Endothelial cell of umbilical vein (primary cell): ENCODE measurements at regions not wholly inside any gene's neighbourhood (a gene's known extent, or its start where the extent isn't known, plus 50 kb on each side); places are given as distances from the start of the nearest gene placed in this dataset.

Experiments
- BruUV-seq: library from RNA; stranded (reverse); fragments of 400-500 nt; replicated peaks from 2 replicates; lab custom pipeline; 2021; lab: Mats Ljungman, UMichigan
- CTCF ChIA-PET: fragments of 300-600, 350-600 bp; sonication (Branson Sonifier 250); formaldehyde crosslinking; loops from one replicate; lab custom pipeline; 2021; ENCODE audit warnings: antibody characterized with exemption, inconsistent platforms; lab: Charles Lee
- POLR2A ChIA-PET: fragments of 300-600, 350-600 bp; sonication (Branson Sonifier 250); formaldehyde crosslinking; loops from one replicate; lab custom pipeline; 2021; ENCODE audit warnings: antibody characterized with exemption, inconsistent platforms; lab: Charles Lee
- DNase-seq: peaks from one replicate; pipeline ENCODE4 v3.0.0-alpha.2; 2011; ENCODE audit warnings: low read depth, low spot score
- FAIRE-seq: peaks from 2 replicates; lab custom pipeline; 2011; peaks lifted over from hg19 to GRCh38; lab: Jason Lieb, UNC
- H2AFZ ChIP-seq: 2 replicates; pipeline ENCODE4 v1.6.0; 2012; ENCODE audit warnings: low read depth, low read length, control low read depth, inconsistent platforms
- H3K27ac ChIP-seq: 2 replicates; pipeline ENCODE4 v1.5.1; 2011; ENCODE audit warnings: low read depth, mild to moderate bottlenecking, control low read depth, low read length, moderate library complexity; ENCODE audit not compliant: insufficient read depth
- H3K27me3 ChIP-seq, 2 experiments: 2 replicates each; pipeline versions ENCODE4 v1.6.0 to v1.6.1; 2011; ENCODE audit warnings: low read length in 2 of 2, mixed read lengths in 1 of 2; ENCODE audit not compliant: control insufficient read depth in 2 of 2, insufficient read depth in 2 of 2
- H3K36me3 ChIP-seq, 2 experiments: 2 replicates in 1 of 2; 3 replicates in 1 of 2; pipeline ENCODE4 v1.5.1; 2011; ENCODE audit warnings: low read length in 2 of 2, mild to moderate bottlenecking in 1 of 2, moderate library complexity in 1 of 2; ENCODE audit not compliant: control insufficient read depth in 2 of 2, insufficient read depth in 2 of 2; ENCODE audit errors: extremely low read depth in 1 of 2
- H3K4me1 ChIP-seq: 3 replicates; pipeline ENCODE4 v1.5.1; 2011; ENCODE audit warnings: mild to moderate bottlenecking, low read length; ENCODE audit not compliant: control insufficient read depth, insufficient read depth; ENCODE audit errors: extremely low read depth
- H3K4me2 ChIP-seq: 2 replicates; pipeline ENCODE4 v1.6.1; 2011; ENCODE audit warnings: low read length, control low read depth, mixed read lengths; ENCODE audit not compliant: insufficient read depth
- H3K4me3 ChIP-seq, 3 experiments: fragments of 200-600 bp in 1 of 3; sonication (generic), shearing (Covaris generic) in 1 of 3; replicated peaks in 1 of 3; 2 replicates each; pipeline ENCODE4 v1.5.1; 2011 to 2016; ENCODE audit warnings: control low read depth in 3 of 3, low read length in 3 of 3, mild to moderate bottlenecking in 2 of 3, inconsistent platforms in 1 of 3, low read depth in 1 of 3, moderate library complexity in 1 of 3; ENCODE audit not compliant: insufficient read depth in 1 of 3
- H3K79me2 ChIP-seq: 2 replicates; pipeline ENCODE4 v1.6.0; 2012; ENCODE audit warnings: low read length, inconsistent platforms; ENCODE audit not compliant: control insufficient read depth, insufficient read depth
- H3K9ac ChIP-seq: replicated peaks from 2 replicates; pipeline ENCODE3; 2011; ENCODE audit warnings: low read length, control low read depth; ENCODE audit not compliant: insufficient read depth; ENCODE audit errors: extremely low read depth
- H3K9me1 ChIP-seq: replicated peaks from 3 replicates; pipeline ENCODE4 v1.6.0; 2011; ENCODE audit warnings: mild to moderate bottlenecking, low read length; ENCODE audit not compliant: control insufficient read depth, insufficient read depth; ENCODE audit errors: extremely low read depth
- H3K9me3 ChIP-seq: replicated peaks from 2 replicates; pipeline ENCODE4 v1.5.1; 2012; ENCODE audit warnings: low read length, inconsistent platforms; ENCODE audit not compliant: control insufficient read depth, insufficient read depth
- H4K20me1 ChIP-seq: replicated peaks from 2 replicates; pipeline ENCODE3; 2011; ENCODE audit warnings: mild to moderate bottlenecking, low read length; ENCODE audit not compliant: control insufficient read depth, insufficient read depth; ENCODE audit errors: extremely low read depth
- CTCF ChIP-seq, 2 donors: IDR thresholded peaks; 1 replicate in 1 of 2; 2 replicates in 1 of 2; pipeline ENCODE4 v1.5.1; 2011; ENCODE audit warnings: low read length in 2 of 2, mild to moderate bottlenecking in 2 of 2, moderate library complexity in 2 of 2, control low read depth in 1 of 2, inconsistent platforms in 1 of 2, low read depth in 1 of 2; ENCODE audit not compliant: insufficient read depth in 1 of 2; ENCODE audit errors: extremely low read depth in 1 of 2
- EZH2 ChIP-seq: IDR thresholded peaks from 2 replicates; pipeline ENCODE4 v1.6.1; 2012; ENCODE audit warnings: borderline replicate concordance, low read depth, mild to moderate bottlenecking, moderate library complexity, low read length, inconsistent platforms; ENCODE audit not compliant: severe bottlenecking
- FOS ChIP-seq: IDR thresholded peaks from 2 replicates; pipeline ENCODE4 v1.6.1; 2011; ENCODE audit warnings: mild to moderate bottlenecking, low read length, moderate library complexity, borderline replicate concordance; ENCODE audit not compliant: insufficient read depth
- GATA2 ChIP-seq: IDR thresholded peaks from 2 replicates; pipeline ENCODE4 v1.7.0; 2011; ENCODE audit warnings: low read depth, mild to moderate bottlenecking, moderate library complexity, mixed read lengths, low read length; ENCODE audit not compliant: insufficient read length, insufficient read depth
- JUN ChIP-seq: IDR thresholded peaks from 2 replicates; pipeline ENCODE4 v1.6.1; 2011; ENCODE audit warnings: borderline replicate concordance, low read depth; ENCODE audit not compliant: insufficient read length, insufficient read depth
- MAX ChIP-seq: IDR thresholded peaks from 2 replicates; pipeline ENCODE4 v1.6.1; 2011; ENCODE audit not compliant: insufficient read depth, insufficient read length
- MYC ChIP-seq: IDR thresholded peaks from one replicate; pipeline ENCODE4 v1.6.1; 2011; ENCODE audit warnings: mild to moderate bottlenecking, low read depth, low read length
- POLR2A ChIP-seq: IDR thresholded peaks from 2 replicates; pipeline ENCODE4 v1.6.1; 2012; ENCODE audit warnings: low read depth, mild to moderate bottlenecking, control low read depth, low read length
- POLR2AphosphoS5 ChIP-seq: IDR thresholded peaks from 2 replicates; pipeline ENCODE4 v1.6.1; 2012; ENCODE audit warnings: low read depth, mild to moderate bottlenecking, control low read depth, low read length, moderate library complexity; ENCODE audit not compliant: insufficient read depth
- dilution Hi-C: fragments of 300-500 bp; cut with MboI; formaldehyde crosslinking; loops from one replicate; pipeline ENCODE4 v1.15.0; 2019; ENCODE audit warnings: low sequenced_read_pairs; ENCODE audit not compliant: extremely low pct_ligation_motif_present
- intact Hi-C: fragments of 100-400 bp; cut with micrococcal nuclease; formaldehyde crosslinking; loops from one replicate; pipeline ENCODE4 v1.10.0; 2022

GRCh38 chr1:9440763-9441194 is 98.5 kb upstream of the SLC25A33 start:
- Histone ChIP-seq H3K27me3 (no peaks in the 10 kb centered on the region), H2AFZ (no peak overlapping the region), H3K79me2 (no peaks in the 10 kb centered on the region), H3K9me1 (no peaks in the 10 kb centered on the region), H3K9ac (peak overlapping the region; percentile 71), H3K9me3 (no peaks in the 10 kb centered on the region), H3K4me1 (peaks cover 43% of the 10 kb centered on the region), H3K36me3 (no peaks in the 10 kb centered on the region), H3K4me2 (no peak overlapping the region), H3K4me3 (no peak overlapping the region), H3K27ac (peak overlapping the region; percentile 84), H4K20me1 (no peaks in the 10 kb centered on the region)
- intact Hi-C loops (loop anchor here (1.0 to 5.0 kb wide), 6 partner anchors 11 to 148 kb away; partner anchors contain the start of gene SPSB1), dilution Hi-C loops (no loop called here)
- no peak for DNase-seq
- no TSS peak for BruUV-seq
- POLR2A ChIA-PET = interaction anchor here (0.8 to 2.0 kb wide), 6 partner anchors 12 to 123 kb away, joined by 3 to 13 read pairs (median 6); no protein-coding TSS in a partner anchor
- CTCF ChIA-PET = interaction anchor here (1.1 to 3.1 kb wide), 13 partner anchors 12 to 229 kb away, joined by 3 to 18 read pairs (median 5); partner anchors contain the start of gene SPSB1
- no peak for FAIRE-seq
- TF ChIP-seq CTCF (IDR thresholded peaks at IDR 0.05; ENCODE audit: extremely low read depth in 1 of 2, insufficient read depth in 1 of 2, low read depth in 1 of 2, low read length in 2 of 2) (no peak), POLR2AphosphoS5 (no peak), EZH2 (no peak), FOS (no peak), GATA2 (no peak), MAX (no peak), JUN (no peak), MYC (no peak), POLR2A (no peak)
